Activated CD8-positive, alpha-beta memory T cell treated with anti-CD3 and anti-CD28 coated beads, Interleukin-2, amount 10 ng/mL, durations not matched to agents 7 days and 5 days (primary cell): ENCODE measurements at regions not wholly inside any gene's neighbourhood (a gene's known extent, or its start where the extent isn't known, plus 50 kb on each side); places are given as distances from the start of the nearest gene placed in this dataset.
A peak's percentile ranks its signal among the peaks of the same experiment; 100 is the strongest.

Experiments used
- ATAC-seq: fragments of 150-1000 bp; cut with Tn5 transposase; one replicate; pipeline ENCODE4 v1.10.0; 2021; ENCODE audit warnings: moderate library complexity
- CTCF ChIA-PET: fragments of 350-600 bp; sonication (Branson Sonifier 250); formaldehyde crosslinking; loops from one replicate; lab custom pipeline; 2021; ENCODE audit warnings: antibody characterized with exemption; lab: Charles Lee
- DNase-seq: peaks from one replicate; pipeline ENCODE4 v3.0.0-alpha.2; 2020
- H3K27ac Mint-ChIP-seq: one replicate; pipeline ENCODE4 v1.8.0; 2021; ENCODE audit warnings: mild to moderate bottlenecking, mixed read lengths
- H3K27me3 Mint-ChIP-seq: one replicate; pipeline ENCODE4 v1.8.0; 2021; ENCODE audit warnings: mixed read lengths
- H3K36me3 Mint-ChIP-seq: one replicate; pipeline ENCODE4 v1.8.0; 2021; ENCODE audit warnings: mild to moderate bottlenecking, mixed read lengths
- H3K4me1 Mint-ChIP-seq: one replicate; pipeline ENCODE4 v1.8.0; 2021; ENCODE audit warnings: mixed read lengths
- H3K4me3 Mint-ChIP-seq: one replicate; pipeline ENCODE4 v1.8.0; 2021; ENCODE audit warnings: mild to moderate bottlenecking, moderate library complexity, mixed read lengths
- H3K9me3 Mint-ChIP-seq: one replicate; pipeline ENCODE4 v1.8.0; 2022; ENCODE audit warnings: low read depth, mixed read lengths

DNA sequence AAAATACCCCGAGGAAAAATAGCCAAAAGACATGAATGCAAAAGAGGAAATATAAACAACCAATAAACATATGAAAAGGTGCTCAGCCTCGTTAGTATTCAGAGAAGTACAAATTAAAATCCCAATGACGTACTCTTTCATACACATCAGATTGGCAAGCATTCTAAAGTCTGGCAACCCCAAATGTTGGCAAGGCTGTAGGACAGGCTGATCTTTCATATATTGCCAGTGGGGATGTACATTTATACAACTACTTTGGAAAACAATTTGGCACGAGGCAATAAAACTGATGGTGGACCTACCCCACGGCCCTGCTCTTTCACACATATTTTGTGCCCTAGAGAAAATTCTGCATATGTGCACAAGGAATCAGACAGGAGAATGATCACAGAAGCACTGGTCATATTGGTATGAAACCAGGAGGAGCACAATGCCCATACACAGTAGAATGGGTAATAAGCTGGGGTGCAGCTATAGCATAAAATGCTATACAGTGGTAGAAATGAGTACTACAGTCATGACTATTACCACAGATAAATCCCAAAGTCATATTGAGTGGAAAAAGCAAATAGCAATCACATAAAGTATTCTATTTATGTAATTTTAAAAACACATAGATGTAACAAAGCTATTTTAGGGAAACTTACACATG lies 176.0 kb upstream of the SLC24A5 start:
- Mint-ChIP-seq H3K9me3 (no peaks in the 10 kb centered on the region), H3K4me1 (no peaks in the 10 kb centered on the region), H3K36me3 (no peaks in the 10 kb centered on the region), H3K27ac (no peak overlapping the region), H3K27me3 (no peaks in the 10 kb centered on the region), H3K4me3 (no peak overlapping the region)
- CTCF ChIA-PET, result no interaction called here
- DNase-seq (no peak), ATAC-seq (no peak)

GRCh38 chr15:47945872-47946650 lies 174.7 kb upstream of the SLC24A5 start:
- Mint-ChIP-seq H3K27ac (no peak overlapping the region), H3K36me3 (no peaks in the 10 kb centered on the region), H3K4me3 (no peak overlapping the region), H3K27me3 (peaks cover 2% of the 10 kb centered on the region), H3K9me3 (no peaks in the 10 kb centered on the region), H3K4me1 (no peaks in the 10 kb centered on the region)
- ATAC-seq (no peak), DNase-seq (no peak)
- CTCF ChIA-PET, result no interaction called here

DNA sequence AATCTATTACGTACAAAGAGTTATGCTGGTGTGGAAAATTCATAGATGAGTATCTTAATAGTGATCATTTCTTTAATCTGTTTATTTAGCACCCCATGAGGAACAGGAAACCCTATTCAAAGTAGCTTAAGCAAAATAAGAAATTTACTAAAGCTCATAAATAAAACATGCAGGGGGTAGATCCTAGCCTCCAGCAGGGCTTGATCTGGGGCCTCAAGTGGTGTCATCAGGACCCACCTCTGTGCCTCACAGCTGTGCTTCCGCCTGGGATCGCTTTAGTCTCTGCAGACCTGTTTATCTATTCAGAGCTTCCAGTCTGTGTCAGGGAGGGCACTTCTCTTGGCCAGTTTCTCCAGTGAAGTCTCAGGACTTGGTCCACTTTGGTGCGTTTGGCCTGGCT lies 171.0 kb upstream of the SLC24A5 start:
- peaks cover 10% of the 10 kb centered on the region for H3K27me3 Mint-ChIP-seq
- no peak overlapping the region for H3K4me3 Mint-ChIP-seq
- ATAC-seq (no peak), DNase-seq (no peak)
- no peaks in the 10 kb centered on the region for H3K36me3 Mint-ChIP-seq
- CTCF ChIA-PET, result no interaction called here
- H3K9me3 Mint-ChIP-seq, result no peaks in the 10 kb centered on the region
- no peak overlapping the region for H3K27ac Mint-ChIP-seq
- H3K4me1 Mint-ChIP-seq, result no peaks in the 10 kb centered on the region

DNA sequence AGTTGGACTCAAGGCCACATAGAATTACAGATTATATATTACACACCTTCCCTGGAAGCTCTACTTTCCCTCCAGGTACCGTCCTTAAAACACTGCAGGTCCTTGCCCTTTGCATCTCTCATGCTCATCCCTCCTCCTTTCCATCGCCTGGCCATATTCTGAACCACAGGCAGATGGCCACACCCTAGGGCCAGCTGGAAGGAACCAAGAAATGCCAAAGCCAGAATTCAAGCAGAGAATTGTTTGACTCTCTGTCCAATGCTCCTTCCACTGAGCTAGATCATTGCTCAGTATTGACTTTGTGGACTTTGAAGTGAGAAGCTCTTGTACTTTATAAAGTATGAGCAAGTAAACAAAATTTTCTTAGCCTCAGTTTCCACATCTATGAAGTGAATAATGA lies 170.3 kb upstream of the SLC24A5 start:
- ATAC-seq, result no peak
- DNase-seq, result no peak
- H3K9me3 Mint-ChIP-seq, result no peaks in the 10 kb centered on the region
- H3K36me3 Mint-ChIP-seq, result no peaks in the 10 kb centered on the region
- no peak overlapping the region for H3K4me3 Mint-ChIP-seq
- H3K4me1 Mint-ChIP-seq, result no peaks in the 10 kb centered on the region
- CTCF ChIA-PET, result no interaction called here
- peaks cover 14% of the 10 kb centered on the region for H3K27me3 Mint-ChIP-seq
- no peak overlapping the region for H3K27ac Mint-ChIP-seq

DNA sequence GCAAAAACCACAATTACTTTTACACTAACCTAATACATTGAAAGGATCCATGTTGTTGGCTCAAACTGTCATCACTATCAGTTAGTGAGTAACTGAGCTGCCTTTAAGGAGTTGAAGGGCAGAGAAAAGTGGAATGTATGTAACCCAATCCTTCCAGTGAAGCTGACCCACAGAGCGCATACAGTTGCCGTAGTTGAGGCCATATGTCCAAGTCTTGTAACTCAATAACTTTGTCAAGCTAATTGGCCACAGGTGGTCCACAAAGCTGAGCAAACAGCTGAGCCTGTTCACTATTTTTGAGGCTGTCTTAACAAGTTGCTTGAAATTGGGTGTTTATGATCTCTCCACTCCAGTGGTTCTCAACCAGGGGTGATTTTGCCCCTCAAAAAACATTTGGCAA lies 169.0 kb upstream of the SLC24A5 start:
- H3K4me1 Mint-ChIP-seq, result no peaks in the 10 kb centered on the region
- H3K4me3 Mint-ChIP-seq, result no peak overlapping the region
- no peak overlapping the region for H3K27ac Mint-ChIP-seq
- CTCF ChIA-PET, result no interaction called here
- ATAC-seq (no peak), DNase-seq (no peak)
- peaks cover 22% of the 10 kb centered on the region for H3K27me3 Mint-ChIP-seq
- H3K9me3 Mint-ChIP-seq, result no peaks in the 10 kb centered on the region
- H3K36me3 Mint-ChIP-seq, result no peaks in the 10 kb centered on the region

DNA sequence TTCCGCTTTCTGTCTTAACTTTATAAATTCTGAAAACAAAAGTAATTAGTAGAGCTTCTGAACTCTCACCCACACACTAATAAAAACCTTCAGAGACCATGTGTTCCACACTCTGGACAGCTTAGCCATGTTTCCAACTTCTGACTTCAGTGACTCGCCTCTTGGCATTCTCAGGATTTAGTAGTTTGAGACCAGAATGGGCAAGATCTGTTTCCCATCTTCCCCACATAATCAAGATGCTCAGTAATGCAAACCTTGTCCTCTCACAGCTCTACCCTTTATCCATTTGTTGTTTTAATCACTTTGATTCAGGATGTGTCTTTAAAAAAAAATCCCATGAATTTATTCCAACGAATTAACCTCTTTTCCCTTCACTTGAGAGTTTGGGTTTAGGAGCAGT lies 166.6 kb upstream of the SLC24A5 start:
- no peak overlapping the region for H3K4me3 Mint-ChIP-seq
- CTCF ChIA-PET, result no interaction called here

DNA sequence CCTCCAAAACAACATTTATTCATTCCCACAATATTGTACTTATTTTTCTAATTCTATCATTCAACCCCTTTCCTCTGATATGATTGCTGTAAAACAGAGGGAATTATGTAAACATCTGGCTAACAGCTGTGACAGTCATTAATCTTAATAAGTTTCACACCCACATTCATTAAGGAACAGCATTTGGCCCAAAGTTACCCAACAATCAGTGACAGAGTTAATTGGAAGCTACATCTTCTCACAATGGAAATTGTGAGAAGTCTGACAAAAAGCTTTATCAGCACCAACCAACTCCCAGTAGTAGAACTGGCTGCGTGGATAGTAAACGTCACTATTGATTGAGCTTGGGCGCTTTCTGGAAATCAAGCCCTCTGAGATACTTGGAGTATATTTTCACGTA lies 165.8 kb upstream of the SLC24A5 start:
- DNase-seq (no peak), ATAC-seq (no peak)
- CTCF ChIA-PET, result no interaction called here
- Mint-ChIP-seq H3K36me3 (no peaks in the 10 kb centered on the region), H3K4me1 (peaks cover 7% of the 10 kb centered on the region), H3K27ac (no peak overlapping the region), H3K9me3 (no peaks in the 10 kb centered on the region), H3K4me3 (no peak overlapping the region), H3K27me3 (peaks cover 29% of the 10 kb centered on the region)

More for the DNA sequence above, 166.6 kb upstream of the SLC24A5 start:
- ATAC-seq (no peak), DNase-seq (no peak)
- no peaks in the 10 kb centered on the region for H3K9me3 Mint-ChIP-seq
- H3K27me3 Mint-ChIP-seq, result peaks cover 25% of the 10 kb centered on the region
- H3K27ac Mint-ChIP-seq, result no peak overlapping the region
- H3K4me1 Mint-ChIP-seq, result no peaks in the 10 kb centered on the region
- H3K36me3 Mint-ChIP-seq, result no peaks in the 10 kb centered on the region

DNA sequence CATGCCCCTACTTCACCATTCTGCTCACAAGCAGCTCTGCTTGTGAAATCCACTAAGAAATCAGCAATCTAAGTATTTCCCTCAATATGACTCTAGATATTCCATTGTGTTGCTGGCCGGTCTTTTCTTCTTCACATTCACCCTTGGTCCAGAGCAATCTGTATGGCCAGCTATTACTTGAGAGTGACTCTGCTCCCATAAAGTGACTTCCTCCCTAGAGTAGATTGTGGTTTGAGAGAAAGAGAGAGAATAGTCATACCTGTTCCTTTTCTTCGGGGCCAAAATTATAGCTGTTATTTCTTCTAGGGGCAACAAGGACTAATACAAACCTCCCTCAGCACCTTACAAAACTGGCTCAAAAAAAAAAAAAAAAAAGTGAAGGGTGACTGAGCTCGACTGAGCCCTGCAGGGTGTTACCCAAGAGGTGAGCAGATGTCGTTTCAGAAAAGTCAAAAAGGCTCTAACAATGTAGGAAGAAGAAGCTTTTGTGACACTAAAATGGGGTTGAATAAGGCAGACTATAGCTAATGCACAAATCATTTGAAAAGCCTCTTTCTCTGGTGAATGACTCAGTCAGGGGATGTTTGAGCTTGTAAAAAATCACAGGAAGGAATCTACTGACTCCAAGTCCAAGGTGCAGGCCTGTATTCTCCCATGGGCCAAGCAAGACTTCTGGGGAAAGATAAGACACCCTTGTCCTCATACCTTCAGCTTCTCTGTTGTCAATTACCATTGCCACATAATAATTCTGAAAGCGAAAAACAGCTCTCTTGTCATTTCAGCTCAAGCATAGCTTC lies 161.0 kb upstream of the SLC24A5 start:
- no peaks in the 10 kb centered on the region for H3K9me3 Mint-ChIP-seq
- H3K4me1 Mint-ChIP-seq, result peaks cover 30% of the 10 kb centered on the region
- DNase-seq, result no peak
- H3K36me3 Mint-ChIP-seq, result no peaks in the 10 kb centered on the region
- H3K27ac Mint-ChIP-seq, result no peak overlapping the region
- peaks cover 28% of the 10 kb centered on the region for H3K27me3 Mint-ChIP-seq
- ATAC-seq, result no peak
- CTCF ChIA-PET, result interaction anchor here (0.5 to 0.7 kb wide), 2 partner anchors 13 to 1978 kb away, joined by 3 read pairs; no protein-coding TSS in a partner anchor
- no peak overlapping the region for H3K4me3 Mint-ChIP-seq

- Mint-ChIP-seq H3K4me3 (peak overlapping the region; percentile 53), H3K27ac (peak overlapping the region; percentile 70)
These were observed 159.2 kb upstream of the SLC24A5 start for GRCh38 chr15:47961401-47962090.

GRCh38 chr15:47963265-47963664 lies 157.5 kb upstream of the SLC24A5 start:
- Mint-ChIP-seq H3K36me3 (no peaks in the 10 kb centered on the region), H3K27ac (no peak overlapping the region), H3K4me1 (peaks cover 30% of the 10 kb centered on the region), H3K27me3 (peaks cover 13% of the 10 kb centered on the region), H3K4me3 (no peak overlapping the region), H3K9me3 (no peaks in the 10 kb centered on the region)
- ATAC-seq (no peak), DNase-seq (no peak)
- CTCF ChIA-PET, result no interaction called here

More at GRCh38 chr15:47961401-47962090, 159.2 kb upstream of the SLC24A5 start:
- CTCF ChIA-PET, result no interaction called here
- Mint-ChIP-seq H3K36me3 (no peaks in the 10 kb centered on the region), H3K4me1 (peaks cover 30% of the 10 kb centered on the region), H3K27me3 (peaks cover 16% of the 10 kb centered on the region), H3K9me3 (no peaks in the 10 kb centered on the region)
- ATAC-seq, result peak; percentile 78
- DNase-seq, result peak; percentile 62

DNA sequence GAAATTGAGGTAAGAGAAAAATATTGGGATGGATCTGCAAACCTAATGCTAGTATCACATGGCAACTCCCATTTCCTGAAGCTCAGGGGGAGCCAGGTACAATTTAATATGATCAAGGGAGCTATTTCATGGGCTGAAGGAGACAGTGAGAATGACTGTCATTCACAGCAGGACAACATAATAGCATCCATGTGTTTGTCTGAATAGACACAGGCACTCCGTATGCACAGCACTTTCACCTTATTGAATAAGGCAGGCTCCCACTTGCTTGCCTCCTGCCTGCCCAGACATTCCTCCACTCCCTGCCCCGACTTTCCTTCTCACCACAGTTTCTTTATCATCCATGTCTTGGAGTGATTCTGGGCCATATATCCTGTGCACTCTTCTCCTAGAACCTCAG lies 156.6 kb upstream of the SLC24A5 start:
- ATAC-seq, result no peak
- H3K4me3 Mint-ChIP-seq, result no peak overlapping the region
- DNase-seq, result no peak
- H3K27ac Mint-ChIP-seq, result no peak overlapping the region
- no peaks in the 10 kb centered on the region for H3K9me3 Mint-ChIP-seq
- no peaks in the 10 kb centered on the region for H3K36me3 Mint-ChIP-seq
- peaks cover 12% of the 10 kb centered on the region for H3K27me3 Mint-ChIP-seq
- H3K4me1 Mint-ChIP-seq, result peaks cover 30% of the 10 kb centered on the region
- CTCF ChIA-PET, result no interaction called here

DNA sequence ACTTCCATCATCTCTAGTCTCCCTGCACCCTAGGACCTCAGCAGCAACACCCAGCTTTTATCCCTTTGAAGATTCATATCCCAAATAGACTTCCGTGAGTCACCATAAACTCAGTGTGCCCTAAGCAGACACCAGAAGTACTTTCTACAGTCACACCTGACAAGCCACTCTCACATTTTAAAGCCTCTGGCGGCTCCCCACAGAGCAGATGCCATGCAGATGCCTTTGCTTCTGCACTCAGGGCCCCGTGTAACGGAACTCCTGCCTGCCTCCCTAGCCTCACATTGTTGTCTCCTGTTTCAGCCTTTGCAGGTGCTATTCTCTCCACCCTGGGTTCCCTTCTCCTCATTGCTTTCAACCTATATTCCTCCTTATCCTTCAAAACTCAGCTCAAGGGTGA lies 155.5 kb upstream of the SLC24A5 start:
- Mint-ChIP-seq H3K9me3 (no peaks in the 10 kb centered on the region), H3K27ac (no peak overlapping the region), H3K36me3 (no peaks in the 10 kb centered on the region), H3K27me3 (peaks cover 9% of the 10 kb centered on the region), H3K4me1 (peaks cover 20% of the 10 kb centered on the region), H3K4me3 (no peak overlapping the region)
- CTCF ChIA-PET, result interaction anchor here (0.6 kb wide), 1 partner anchor 372 kb away, joined by 3 read pairs; no protein-coding TSS in a partner anchor
- ATAC-seq, result no peak
- no peak for DNase-seq

DNA sequence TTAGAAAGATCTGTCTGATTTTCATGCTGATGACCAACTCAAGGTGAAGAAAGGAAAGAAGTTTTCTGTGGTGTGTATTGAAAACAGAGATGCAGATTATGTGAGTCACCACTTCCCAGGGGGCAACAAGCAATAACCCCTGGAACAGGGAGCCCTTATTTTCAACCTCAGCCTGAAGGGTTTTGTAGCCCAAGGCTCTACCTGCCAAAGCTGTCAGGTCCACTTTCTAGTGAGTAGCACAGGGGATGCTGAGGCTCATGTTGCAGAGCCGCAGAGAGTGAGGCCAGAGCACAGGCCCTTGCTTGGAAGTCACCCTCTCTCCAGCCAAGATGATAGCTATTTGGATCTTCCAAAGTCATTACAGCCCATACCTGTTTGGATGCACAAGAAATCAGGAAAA lies 152.2 kb upstream of the SLC24A5 start:
- Mint-ChIP-seq H3K36me3 (no peaks in the 10 kb centered on the region), H3K4me3 (no peak overlapping the region), H3K27ac (no peak overlapping the region), H3K4me1 (peaks cover under 1% of the 10 kb centered on the region), H3K27me3 (peaks cover 5% of the 10 kb centered on the region), H3K9me3 (no peaks in the 10 kb centered on the region)
- no peak for ATAC-seq
- CTCF ChIA-PET, result no interaction called here
- no peak for DNase-seq
